H1 (cell line): ENCODE measurements at regions not wholly inside any gene's neighbourhood (a gene's known extent, or its start where the extent isn't known, plus 50 kb on each side); places are given as distances from the start of the nearest gene placed in this dataset.

ENCODE experiments used
- CTCF ChIA-PET: fragments of 300-600 bp; sonication (Branson Sonifier 250); formaldehyde crosslinking; loops from one replicate; lab custom pipeline; 2021; ENCODE audit not compliant: partially characterized antibody; lab: Charles Lee
- POLR2A ChIA-PET: fragments of 300-600 bp; sonication (Branson Sonifier 250); formaldehyde crosslinking; loops from one replicate; lab custom pipeline; 2021; ENCODE audit warnings: inconsistent platforms; ENCODE audit not compliant: partially characterized antibody; lab: Charles Lee
- DNase-seq, 2 experiments: peaks; one replicate each; pipeline versions ENCODE4 v3.0.0 to v3.0.0-alpha.2; 2010 to 2022; ENCODE audit warnings: low spot score in 2 of 2, low read depth in 1 of 2, mixed read lengths in 1 of 2
- FAIRE-seq: peaks from 2 replicates; lab custom pipeline; 2011; peaks lifted over from hg19 to GRCh38; lab: Jason Lieb, UNC
- H2AFZ ChIP-seq: 2 replicates; pipeline ENCODE4 v1.8.1; 2012; ENCODE audit warnings: low read length, inconsistent platforms
- H2AK5ac ChIP-seq: 2 replicates; pipeline ENCODE4 v1.6.1; 2013; ENCODE audit warnings: low read depth, low read length
- H2BK120ac ChIP-seq: replicated peaks from 2 replicates; pipeline ENCODE3; 2013; ENCODE audit warnings: low read depth, low read length, inconsistent platforms
- H2BK12ac ChIP-seq: 2 replicates; pipeline ENCODE4 v1.6.1; 2013; ENCODE audit warnings: low read depth, low read length
- H2BK15ac ChIP-seq: 2 replicates; pipeline ENCODE4 v1.6.1; 2013; ENCODE audit warnings: low read length
- H2BK20ac ChIP-seq: 2 replicates; pipeline ENCODE4 v1.6.1; 2013; ENCODE audit warnings: low read length
- H2BK5ac ChIP-seq: 2 replicates; pipeline ENCODE4 v1.6.1; 2013; ENCODE audit warnings: low read depth, low read length
- H3K14ac ChIP-seq: 2 replicates; pipeline ENCODE4 v1.6.1; 2013; ENCODE audit warnings: inconsistent platforms; ENCODE audit not compliant: insufficient read length
- H3K18ac ChIP-seq: 2 replicates; pipeline ENCODE4 v1.6.1; 2013; ENCODE audit warnings: low read length; ENCODE audit errors: extremely low read depth
- H3K23ac ChIP-seq: 2 replicates; pipeline ENCODE4 v1.6.1; 2013; ENCODE audit warnings: inconsistent platforms; ENCODE audit not compliant: insufficient read length
- H3K23me2 ChIP-seq: 2 replicates; pipeline ENCODE4 v1.6.1; 2013; ENCODE audit warnings: low read depth, low read length
- H3K27ac ChIP-seq: 2 replicates; pipeline ENCODE4 v1.6.1; 2011; ENCODE audit warnings: low read depth, low read length, inconsistent platforms
- H3K27me3 ChIP-seq, 4 experiments: replicated peaks in 1 of 4; 1 replicate in 1 of 4; 2 replicates in 3 of 4; pipeline versions ENCODE4 v1.6.1 to v1.8.1; 2011 to 2013; ENCODE audit warnings: low read length in 3 of 4, mild to moderate bottlenecking in 3 of 4, inconsistent platforms in 2 of 4, mixed read lengths in 2 of 4, moderate library complexity in 1 of 4; ENCODE audit not compliant: control insufficient read depth in 3 of 4, insufficient read depth in 3 of 4; ENCODE audit errors: extremely low read depth in 1 of 4
- H3K36me3 ChIP-seq, 4 experiments: 2 replicates each; pipeline versions ENCODE4 v1.6.1 to v1.8.1; 2011 to 2013; ENCODE audit warnings: mild to moderate bottlenecking in 4 of 4, low read length in 3 of 4, moderate library complexity in 2 of 4, control low read depth in 1 of 4, inconsistent platforms in 1 of 4; ENCODE audit not compliant: insufficient read depth in 4 of 4, control insufficient read depth in 2 of 4
- H3K4ac ChIP-seq: replicated peaks from 2 replicates; pipeline ENCODE3; 2013; ENCODE audit warnings: low read length, low read depth, mixed read lengths, inconsistent platforms; ENCODE audit not compliant: insufficient read length
- H3K4me1 ChIP-seq, 4 experiments: replicated peaks in 1 of 4; 1 replicate in 1 of 4; 2 replicates in 3 of 4; pipeline versions ENCODE4 v1.6.1 to v1.8.1; 2011 to 2013; ENCODE audit warnings: low read length in 3 of 4, inconsistent platforms in 2 of 4, mixed read lengths in 1 of 4; ENCODE audit not compliant: insufficient read depth in 4 of 4, control insufficient read depth in 3 of 4
- H3K4me2 ChIP-seq, 2 experiments: 2 replicates each; pipeline versions ENCODE4 v1.6.1 to v1.8.1; 2011 to 2013; ENCODE audit warnings: low read depth in 2 of 2, low read length in 2 of 2, control low read depth in 1 of 2, inconsistent platforms in 1 of 2, mild to moderate bottlenecking in 1 of 2; ENCODE audit not compliant: insufficient read depth in 1 of 2
- H3K4me3 ChIP-seq, 4 experiments: fragments of 200-600, 300-600 bp in 1 of 4; sonication (generic), shearing (Covaris generic), sonication (Bioruptor Twin) in 1 of 4; 2 replicates each; pipeline versions ENCODE4 v1.5.1 to v1.8.1; 2011 to 2016; ENCODE audit warnings: low read length in 4 of 4, low read depth in 3 of 4, control low read depth in 2 of 4, inconsistent platforms in 2 of 4, mild to moderate bottlenecking in 2 of 4, mixed read lengths in 1 of 4, moderate library complexity in 1 of 4; ENCODE audit not compliant: insufficient read depth in 2 of 4; ENCODE audit errors: extremely low read depth in 1 of 4
- H3K56ac ChIP-seq: replicated peaks from 2 replicates; pipeline ENCODE3; 2013; ENCODE audit warnings: low read depth, mild to moderate bottlenecking, mixed read lengths, low read length, inconsistent platforms; ENCODE audit not compliant: insufficient read length
- H3K79me1 ChIP-seq: 2 replicates; pipeline ENCODE4 v1.6.1; 2013; ENCODE audit warnings: low read depth, low read length, control low read depth
- H3K79me2 ChIP-seq, 2 experiments: 2 replicates each; pipeline versions ENCODE4 v1.6.1 to v1.8.1; 2012 to 2013; ENCODE audit warnings: low read length in 2 of 2, mild to moderate bottlenecking in 2 of 2, inconsistent platforms in 1 of 2; ENCODE audit not compliant: insufficient read depth in 2 of 2, control insufficient read depth in 1 of 2
- H3K9ac ChIP-seq, 4 experiments: replicated peaks in 1 of 4; 1 replicate in 1 of 4; 2 replicates in 3 of 4; pipeline versions ENCODE4 v1.6.1 to v1.8.1; 2011 to 2013; ENCODE audit warnings: low read depth in 3 of 4, low read length in 3 of 4, control low read depth in 2 of 4, mild to moderate bottlenecking in 2 of 4, moderate library complexity in 2 of 4, inconsistent platforms in 1 of 4; ENCODE audit errors: extremely low read depth in 1 of 4
- H3K9me3 ChIP-seq, 2 experiments: 2 replicates each; pipeline versions ENCODE4 v1.6.1 to v1.8.1; 2012 to 2013; ENCODE audit warnings: mild to moderate bottlenecking in 2 of 2, moderate library complexity in 2 of 2, control low read depth in 1 of 2, inconsistent platforms in 1 of 2, low read depth in 1 of 2, low read length in 1 of 2, mixed read lengths in 1 of 2; ENCODE audit not compliant: insufficient read depth in 2 of 2
- H4K20me1 ChIP-seq, 2 experiments: replicated peaks in 1 of 2; 2 replicates each; pipeline versions ENCODE3 to v1.8.1; 2011 to 2013; ENCODE audit warnings: inconsistent platforms in 2 of 2, low read length in 2 of 2, mild to moderate bottlenecking in 1 of 2; ENCODE audit not compliant: insufficient read depth in 2 of 2, control insufficient read depth in 1 of 2
- H4K5ac ChIP-seq: 2 replicates; pipeline ENCODE4 v1.6.1; 2013; ENCODE audit warnings: low read length, low read depth, mixed read lengths, inconsistent platforms; ENCODE audit not compliant: insufficient read length
- H4K8ac ChIP-seq: 2 replicates; pipeline ENCODE4 v1.8.0; 2013; ENCODE audit warnings: mild to moderate bottlenecking, moderate library complexity, low read length, inconsistent platforms; ENCODE audit not compliant: insufficient read depth; ENCODE audit errors: extremely low read depth
- H4K91ac ChIP-seq: replicated peaks from 2 replicates; pipeline ENCODE3; 2013; ENCODE audit warnings: low read length, mixed read lengths, inconsistent platforms; ENCODE audit not compliant: insufficient read length
- BRCA1 ChIP-seq: IDR thresholded peaks from 2 replicates; pipeline ENCODE4 v1.6.1; 2012; ENCODE audit warnings: low read depth, low read length, improper control_type of control experiment
- CEBPB ChIP-seq: IDR thresholded peaks from 2 replicates; pipeline ENCODE4 v1.6.1; 2012; ENCODE audit warnings: low read depth, low read length
- FOSL1 ChIP-seq: IDR thresholded peaks from 2 replicates; pipeline ENCODE4 v1.6.1; 2011; ENCODE audit warnings: mild to moderate bottlenecking, low read depth, low read length, moderate library complexity; ENCODE audit not compliant: insufficient read depth
- GTF2F1 ChIP-seq: IDR thresholded peaks from 2 replicates; pipeline ENCODE4 v1.6.1; 2012; ENCODE audit warnings: low read depth, low read length, improper control_type of control experiment, borderline replicate concordance
- KDM1A ChIP-seq: fragments of 200-600, 300-600 bp; sonication (generic); IDR thresholded peaks from 2 replicates; pipeline ENCODE4 v1.7.1; 2016; ENCODE audit warnings: mild to moderate bottlenecking, low read length, borderline replicate concordance
- KDM5A ChIP-seq: fragments of 200-600 bp; IDR thresholded peaks from 2 replicates; pipeline ENCODE4 v1.7.1; 2012; ENCODE audit warnings: mild to moderate bottlenecking, low read length, inconsistent platforms, mixed read lengths
- MAX ChIP-seq: IDR thresholded peaks from 2 replicates; pipeline ENCODE4 v1.6.1; 2012; ENCODE audit warnings: inconsistent platforms
- TAF1 ChIP-seq: IDR thresholded peaks from 2 replicates; pipeline ENCODE4 v1.6.1; 2011; ENCODE audit warnings: mild to moderate bottlenecking, low read depth, low read length
- TEAD4 ChIP-seq: IDR thresholded peaks from 2 replicates; pipeline ENCODE4 v1.6.1; 2012; ENCODE audit warnings: low read depth, low read length, inconsistent platforms, mixed read lengths
- WGBS, 2 experiments: shearing (Covaris generic) in 1 of 2; methylation state at CpG; one replicate each; pipeline versions ENCODE4 v1.1.6 to v1.1.7; 2013 to 2015; ENCODE audit warnings: low lambda C conversion rate in 2 of 2, mixed read lengths in 2 of 2, inconsistent platforms in 1 of 2, low coverage in 1 of 2, missing lambda C conversion rate in 1 of 2; ENCODE audit not compliant: insufficient replicate concordance in 2 of 2, insufficient coverage in 1 of 2, insufficient read length in 1 of 2; ENCODE audit errors: extremely low coverage in 1 of 2, missing lambda C conversion rate in 1 of 2; 5-methylcytosine and 5-hydroxymethylcytosine counted together
- TF ChIP-seq, protein P1 (sequence below), 3 experiments: IDR thresholded peaks; 1 replicate in 2 of 3; 2 replicates in 1 of 3; pipeline versions ENCODE4 v1.5.1 to v1.6.1; 2011; ENCODE audit warnings: low read length in 3 of 3, mild to moderate bottlenecking in 3 of 3, inconsistent platforms in 2 of 3, low read depth in 1 of 3, moderate library complexity in 1 of 3; ENCODE audit not compliant: insufficient read depth in 1 of 3; ENCODE audit errors: control extremely low read depth in 1 of 3
- TF ChIP-seq, protein P2 (sequence below): IDR thresholded peaks from 2 replicates; pipeline ENCODE4 v1.6.1; 2012; ENCODE audit warnings: low read length, inconsistent platforms

DNA sequence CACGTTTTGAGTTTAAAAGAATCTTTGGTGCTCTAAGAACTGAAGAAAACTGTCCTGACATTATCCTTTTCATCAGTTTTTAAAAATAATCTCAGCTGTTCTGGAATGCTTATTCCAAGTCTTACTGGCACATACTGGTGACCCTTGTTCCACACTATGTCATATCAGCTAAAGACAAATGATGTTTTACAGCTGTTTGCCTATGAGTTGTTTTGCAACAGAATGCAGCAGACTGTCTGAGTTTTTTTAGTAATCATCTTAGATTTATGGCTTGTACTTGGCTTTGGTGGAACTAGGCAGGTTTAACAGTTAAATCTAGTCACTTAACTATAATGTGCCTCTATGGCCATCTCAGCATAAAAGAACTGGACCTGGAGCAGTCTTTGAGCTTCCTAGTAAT is 91.6 kb upstream of the GRIN2B start:
- H4K91ac ChIP-seq, result no peak overlapping the region
- no peak overlapping the region for H2AFZ ChIP-seq
- H3K56ac ChIP-seq, result no peak overlapping the region
- H2BK120ac ChIP-seq, result no peak overlapping the region
- H3K23me2 ChIP-seq, result no peaks in the 10 kb centered on the region
- H3K4me2 ChIP-seq, result no peak overlapping the region
- H3K36me3 ChIP-seq, result no peaks in the 10 kb centered on the region
- no peak for DNase-seq
- no peak overlapping the region for H3K27ac ChIP-seq
- H4K20me1 ChIP-seq, result no peaks in the 10 kb centered on the region
- H3K4me1 ChIP-seq, result no peaks in the 10 kb centered on the region
- H3K27me3 ChIP-seq, result no peaks in the 10 kb centered on the region
- no peaks in the 10 kb centered on the region for H3K79me2 ChIP-seq
- H3K23ac ChIP-seq, result no peak overlapping the region
- POLR2A ChIA-PET, result no interaction called here
- 61% methylated on average over 1 of the region's 1 CpG; no CpG with 5 or more reads in 1 of the 2 experiments for WGBS, 2 experiments
- no peak overlapping the region for H3K4me3 ChIP-seq
- no peak overlapping the region for H2BK15ac ChIP-seq
- no peak overlapping the region for H3K18ac ChIP-seq
- no peak overlapping the region for H3K4ac ChIP-seq
- TF ChIP-seq MAX (no peak), KDM1A (no peak), GTF2F1 (no peak), TAF1 (no peak), TEAD4 (no peak), FOSL1 (no peak), BRCA1 (no peak), CEBPB (no peak), KDM5A (no peak)
- TF ChIP-seq, protein P1, sequence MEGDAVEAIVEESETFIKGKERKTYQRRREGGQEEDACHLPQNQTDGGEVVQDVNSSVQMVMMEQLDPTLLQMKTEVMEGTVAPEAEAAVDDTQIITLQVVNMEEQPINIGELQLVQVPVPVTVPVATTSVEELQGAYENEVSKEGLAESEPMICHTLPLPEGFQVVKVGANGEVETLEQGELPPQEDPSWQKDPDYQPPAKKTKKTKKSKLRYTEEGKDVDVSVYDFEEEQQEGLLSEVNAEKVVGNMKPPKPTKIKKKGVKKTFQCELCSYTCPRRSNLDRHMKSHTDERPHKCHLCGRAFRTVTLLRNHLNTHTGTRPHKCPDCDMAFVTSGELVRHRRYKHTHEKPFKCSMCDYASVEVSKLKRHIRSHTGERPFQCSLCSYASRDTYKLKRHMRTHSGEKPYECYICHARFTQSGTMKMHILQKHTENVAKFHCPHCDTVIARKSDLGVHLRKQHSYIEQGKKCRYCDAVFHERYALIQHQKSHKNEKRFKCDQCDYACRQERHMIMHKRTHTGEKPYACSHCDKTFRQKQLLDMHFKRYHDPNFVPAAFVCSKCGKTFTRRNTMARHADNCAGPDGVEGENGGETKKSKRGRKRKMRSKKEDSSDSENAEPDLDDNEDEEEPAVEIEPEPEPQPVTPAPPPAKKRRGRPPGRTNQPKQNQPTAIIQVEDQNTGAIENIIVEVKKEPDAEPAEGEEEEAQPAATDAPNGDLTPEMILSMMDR (IDR thresholded peaks at IDR 0.05; ENCODE audit: control extremely low read depth in 1 of 3, insufficient read depth in 1 of 3, low read depth in 1 of 3, low read length in 3 of 3), result no peak
- TF ChIP-seq, protein P2, sequence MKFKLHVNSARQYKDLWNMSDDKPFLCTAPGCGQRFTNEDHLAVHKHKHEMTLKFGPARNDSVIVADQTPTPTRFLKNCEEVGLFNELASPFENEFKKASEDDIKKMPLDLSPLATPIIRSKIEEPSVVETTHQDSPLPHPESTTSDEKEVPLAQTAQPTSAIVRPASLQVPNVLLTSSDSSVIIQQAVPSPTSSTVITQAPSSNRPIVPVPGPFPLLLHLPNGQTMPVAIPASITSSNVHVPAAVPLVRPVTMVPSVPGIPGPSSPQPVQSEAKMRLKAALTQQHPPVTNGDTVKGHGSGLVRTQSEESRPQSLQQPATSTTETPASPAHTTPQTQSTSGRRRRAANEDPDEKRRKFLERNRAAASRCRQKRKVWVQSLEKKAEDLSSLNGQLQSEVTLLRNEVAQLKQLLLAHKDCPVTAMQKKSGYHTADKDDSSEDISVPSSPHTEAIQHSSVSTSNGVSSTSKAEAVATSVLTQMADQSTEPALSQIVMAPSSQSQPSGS, result no peak
- TF ChIP-seq, all 59 proteins: peak for 0
- Histone ChIP-seq H2AK5ac (no peak overlapping the region), H2BK5ac (no peak overlapping the region), H3K14ac (no peak overlapping the region), H3K79me1 (no peaks in the 10 kb centered on the region), H4K5ac (no peak overlapping the region), H2BK20ac (no peak overlapping the region), H3K9me3 (no peaks in the 10 kb centered on the region; a peak in 1 of 4 replicates), H4K8ac (no peak overlapping the region), H3K9ac (no peak overlapping the region), H2BK12ac (no peak overlapping the region)
- CTCF ChIA-PET, result no interaction called here
- FAIRE-seq, result no peak
